H1 (cell line): ENCODE measurements at regions not wholly inside any gene's neighbourhood (a gene's known extent, or its start where the extent isn't known, plus 50 kb on each side); places are given as distances from the start of the nearest gene placed in this dataset.

ENCODE experiments used
- CTCF ChIA-PET: fragments of 300-600 bp; sonication (Branson Sonifier 250); formaldehyde crosslinking; loops from one replicate; lab custom pipeline; 2021; ENCODE audit not compliant: partially characterized antibody; lab: Charles Lee
- POLR2A ChIA-PET: fragments of 300-600 bp; sonication (Branson Sonifier 250); formaldehyde crosslinking; loops from one replicate; lab custom pipeline; 2021; ENCODE audit warnings: inconsistent platforms; ENCODE audit not compliant: partially characterized antibody; lab: Charles Lee
- DNase-seq, 2 experiments: peaks; one replicate each; pipeline versions ENCODE4 v3.0.0 to v3.0.0-alpha.2; 2010 to 2022; ENCODE audit warnings: low spot score in 2 of 2, low read depth in 1 of 2, mixed read lengths in 1 of 2
- FAIRE-seq: peaks from 2 replicates; lab custom pipeline; 2011; peaks lifted over from hg19 to GRCh38; lab: Jason Lieb, UNC
- H2AFZ ChIP-seq: 2 replicates; pipeline ENCODE4 v1.8.1; 2012; ENCODE audit warnings: low read length, inconsistent platforms
- H2AK5ac ChIP-seq: 2 replicates; pipeline ENCODE4 v1.6.1; 2013; ENCODE audit warnings: low read depth, low read length
- H2BK120ac ChIP-seq: replicated peaks from 2 replicates; pipeline ENCODE3; 2013; ENCODE audit warnings: low read depth, low read length, inconsistent platforms
- H2BK12ac ChIP-seq: 2 replicates; pipeline ENCODE4 v1.6.1; 2013; ENCODE audit warnings: low read depth, low read length
- H2BK15ac ChIP-seq: 2 replicates; pipeline ENCODE4 v1.6.1; 2013; ENCODE audit warnings: low read length
- H2BK20ac ChIP-seq: 2 replicates; pipeline ENCODE4 v1.6.1; 2013; ENCODE audit warnings: low read length
- H2BK5ac ChIP-seq: 2 replicates; pipeline ENCODE4 v1.6.1; 2013; ENCODE audit warnings: low read depth, low read length
- H3K14ac ChIP-seq: 2 replicates; pipeline ENCODE4 v1.6.1; 2013; ENCODE audit warnings: inconsistent platforms; ENCODE audit not compliant: insufficient read length
- H3K18ac ChIP-seq: 2 replicates; pipeline ENCODE4 v1.6.1; 2013; ENCODE audit warnings: low read length; ENCODE audit errors: extremely low read depth
- H3K23ac ChIP-seq: 2 replicates; pipeline ENCODE4 v1.6.1; 2013; ENCODE audit warnings: inconsistent platforms; ENCODE audit not compliant: insufficient read length
- H3K23me2 ChIP-seq: 2 replicates; pipeline ENCODE4 v1.6.1; 2013; ENCODE audit warnings: low read depth, low read length
- H3K27ac ChIP-seq: 2 replicates; pipeline ENCODE4 v1.6.1; 2011; ENCODE audit warnings: low read depth, low read length, inconsistent platforms
- H3K27me3 ChIP-seq, 4 experiments: replicated peaks in 1 of 4; 1 replicate in 1 of 4; 2 replicates in 3 of 4; pipeline versions ENCODE4 v1.6.1 to v1.8.1; 2011 to 2013; ENCODE audit warnings: low read length in 3 of 4, mild to moderate bottlenecking in 3 of 4, inconsistent platforms in 2 of 4, mixed read lengths in 2 of 4, moderate library complexity in 1 of 4; ENCODE audit not compliant: control insufficient read depth in 3 of 4, insufficient read depth in 3 of 4; ENCODE audit errors: extremely low read depth in 1 of 4
- H3K36me3 ChIP-seq, 4 experiments: 2 replicates each; pipeline versions ENCODE4 v1.6.1 to v1.8.1; 2011 to 2013; ENCODE audit warnings: mild to moderate bottlenecking in 4 of 4, low read length in 3 of 4, moderate library complexity in 2 of 4, control low read depth in 1 of 4, inconsistent platforms in 1 of 4; ENCODE audit not compliant: insufficient read depth in 4 of 4, control insufficient read depth in 2 of 4
- H3K4ac ChIP-seq: replicated peaks from 2 replicates; pipeline ENCODE3; 2013; ENCODE audit warnings: low read length, low read depth, mixed read lengths, inconsistent platforms; ENCODE audit not compliant: insufficient read length
- H3K4me1 ChIP-seq, 4 experiments: replicated peaks in 1 of 4; 1 replicate in 1 of 4; 2 replicates in 3 of 4; pipeline versions ENCODE4 v1.6.1 to v1.8.1; 2011 to 2013; ENCODE audit warnings: low read length in 3 of 4, inconsistent platforms in 2 of 4, mixed read lengths in 1 of 4; ENCODE audit not compliant: insufficient read depth in 4 of 4, control insufficient read depth in 3 of 4
- H3K4me2 ChIP-seq, 2 experiments: 2 replicates each; pipeline versions ENCODE4 v1.6.1 to v1.8.1; 2011 to 2013; ENCODE audit warnings: low read depth in 2 of 2, low read length in 2 of 2, control low read depth in 1 of 2, inconsistent platforms in 1 of 2, mild to moderate bottlenecking in 1 of 2; ENCODE audit not compliant: insufficient read depth in 1 of 2
- H3K4me3 ChIP-seq, 4 experiments: fragments of 200-600, 300-600 bp in 1 of 4; sonication (generic), shearing (Covaris generic), sonication (Bioruptor Twin) in 1 of 4; 2 replicates each; pipeline versions ENCODE4 v1.5.1 to v1.8.1; 2011 to 2016; ENCODE audit warnings: low read length in 4 of 4, low read depth in 3 of 4, control low read depth in 2 of 4, inconsistent platforms in 2 of 4, mild to moderate bottlenecking in 2 of 4, mixed read lengths in 1 of 4, moderate library complexity in 1 of 4; ENCODE audit not compliant: insufficient read depth in 2 of 4; ENCODE audit errors: extremely low read depth in 1 of 4
- H3K56ac ChIP-seq: replicated peaks from 2 replicates; pipeline ENCODE3; 2013; ENCODE audit warnings: low read depth, mild to moderate bottlenecking, mixed read lengths, low read length, inconsistent platforms; ENCODE audit not compliant: insufficient read length
- H3K79me1 ChIP-seq: 2 replicates; pipeline ENCODE4 v1.6.1; 2013; ENCODE audit warnings: low read depth, low read length, control low read depth
- H3K79me2 ChIP-seq, 2 experiments: 2 replicates each; pipeline versions ENCODE4 v1.6.1 to v1.8.1; 2012 to 2013; ENCODE audit warnings: low read length in 2 of 2, mild to moderate bottlenecking in 2 of 2, inconsistent platforms in 1 of 2; ENCODE audit not compliant: insufficient read depth in 2 of 2, control insufficient read depth in 1 of 2
- H3K9ac ChIP-seq, 4 experiments: replicated peaks in 1 of 4; 1 replicate in 1 of 4; 2 replicates in 3 of 4; pipeline versions ENCODE4 v1.6.1 to v1.8.1; 2011 to 2013; ENCODE audit warnings: low read depth in 3 of 4, low read length in 3 of 4, control low read depth in 2 of 4, mild to moderate bottlenecking in 2 of 4, moderate library complexity in 2 of 4, inconsistent platforms in 1 of 4; ENCODE audit errors: extremely low read depth in 1 of 4
- H3K9me3 ChIP-seq, 2 experiments: 2 replicates each; pipeline versions ENCODE4 v1.6.1 to v1.8.1; 2012 to 2013; ENCODE audit warnings: mild to moderate bottlenecking in 2 of 2, moderate library complexity in 2 of 2, control low read depth in 1 of 2, inconsistent platforms in 1 of 2, low read depth in 1 of 2, low read length in 1 of 2, mixed read lengths in 1 of 2; ENCODE audit not compliant: insufficient read depth in 2 of 2
- H4K20me1 ChIP-seq, 2 experiments: replicated peaks in 1 of 2; 2 replicates each; pipeline versions ENCODE3 to v1.8.1; 2011 to 2013; ENCODE audit warnings: inconsistent platforms in 2 of 2, low read length in 2 of 2, mild to moderate bottlenecking in 1 of 2; ENCODE audit not compliant: insufficient read depth in 2 of 2, control insufficient read depth in 1 of 2
- H4K5ac ChIP-seq: 2 replicates; pipeline ENCODE4 v1.6.1; 2013; ENCODE audit warnings: low read length, low read depth, mixed read lengths, inconsistent platforms; ENCODE audit not compliant: insufficient read length
- H4K8ac ChIP-seq: 2 replicates; pipeline ENCODE4 v1.8.0; 2013; ENCODE audit warnings: mild to moderate bottlenecking, moderate library complexity, low read length, inconsistent platforms; ENCODE audit not compliant: insufficient read depth; ENCODE audit errors: extremely low read depth
- H4K91ac ChIP-seq: replicated peaks from 2 replicates; pipeline ENCODE3; 2013; ENCODE audit warnings: low read length, mixed read lengths, inconsistent platforms; ENCODE audit not compliant: insufficient read length
- BCL11A ChIP-seq, 2 experiments: IDR thresholded peaks; one replicate each; pipeline ENCODE4 v1.6.1; 2011; ENCODE audit warnings: low read depth in 2 of 2, low read length in 2 of 2, mild to moderate bottlenecking in 2 of 2
- CHD1 ChIP-seq: IDR thresholded peaks from 2 replicates; pipeline ENCODE4 v1.6.1; 2012; ENCODE audit warnings: low read depth, low read length, improper control_type of control experiment
- CHD2 ChIP-seq: IDR thresholded peaks from 2 replicates; pipeline ENCODE4 v1.6.1; 2012; ENCODE audit warnings: low read length, improper control_type of control experiment
- CREB1 ChIP-seq: IDR thresholded peaks from 2 replicates; pipeline ENCODE4 v1.6.1; 2012; ENCODE audit warnings: inconsistent platforms
- EZH2 ChIP-seq: fragments of 200-600 bp; sonication (generic); IDR thresholded peaks from 2 replicates; pipeline ENCODE4 v1.7.1; 2012; ENCODE audit warnings: low read depth, mild to moderate bottlenecking, moderate library complexity, low read length, inconsistent platforms; ENCODE audit not compliant: severe bottlenecking
- HDAC2 ChIP-seq, 2 experiments: fragments of 300-600 bp in 1 of 2; sonication (generic) in 1 of 2; IDR thresholded peaks; 2 replicates each; pipeline ENCODE4 v1.6.1; 2011 to 2012; ENCODE audit warnings: low read depth in 2 of 2, low read length in 2 of 2, mild to moderate bottlenecking in 2 of 2, moderate library complexity in 2 of 2, borderline replicate concordance in 1 of 2, inconsistent platforms in 1 of 2
- KDM1A ChIP-seq: fragments of 200-600, 300-600 bp; sonication (generic); IDR thresholded peaks from 2 replicates; pipeline ENCODE4 v1.7.1; 2016; ENCODE audit warnings: mild to moderate bottlenecking, low read length, borderline replicate concordance
- KDM4A ChIP-seq: IDR thresholded peaks from one replicate; pipeline ENCODE4 v1.7.1; 2012; ENCODE audit warnings: low read depth, mild to moderate bottlenecking, moderate library complexity, low read length, inconsistent platforms; ENCODE audit not compliant: severe bottlenecking
- PHF8 ChIP-seq: fragments of 200-600 bp; sonication (generic); conservative IDR thresholded peaks from 2 replicates; pipeline ENCODE4 v1.7.1; 2012; ENCODE audit warnings: low read depth, mild to moderate bottlenecking, inconsistent platforms, low read length, moderate library complexity
- POLR2AphosphoS5 ChIP-seq: IDR thresholded peaks from 2 replicates; pipeline ENCODE4 v1.6.1; 2011; ENCODE audit warnings: low read depth, low read length
- RBBP5 ChIP-seq: IDR thresholded peaks from 2 replicates; pipeline ENCODE4 v1.7.1; 2012; ENCODE audit warnings: low read depth, mild to moderate bottlenecking, inconsistent platforms, low read length, moderate library complexity, borderline replicate concordance
- SP1 ChIP-seq: IDR thresholded peaks from 2 replicates; pipeline ENCODE4 v1.6.1; 2011; ENCODE audit warnings: low read depth, low read length
- TCF12 ChIP-seq: IDR thresholded peaks from 2 replicates; pipeline ENCODE4 v1.6.1; 2011; ENCODE audit warnings: low read depth, mild to moderate bottlenecking, low read length
- TEAD4 ChIP-seq: IDR thresholded peaks from 2 replicates; pipeline ENCODE4 v1.6.1; 2012; ENCODE audit warnings: low read depth, low read length, inconsistent platforms, mixed read lengths
- WGBS, 2 experiments: shearing (Covaris generic) in 1 of 2; methylation state at CpG; one replicate each; pipeline versions ENCODE4 v1.1.6 to v1.1.7; 2013 to 2015; ENCODE audit warnings: low lambda C conversion rate in 2 of 2, mixed read lengths in 2 of 2, inconsistent platforms in 1 of 2, low coverage in 1 of 2, missing lambda C conversion rate in 1 of 2; ENCODE audit not compliant: insufficient replicate concordance in 2 of 2, insufficient coverage in 1 of 2, insufficient read length in 1 of 2; ENCODE audit errors: extremely low coverage in 1 of 2, missing lambda C conversion rate in 1 of 2; 5-methylcytosine and 5-hydroxymethylcytosine counted together

GRCh38 chr4:120175272-120175671 lies 108.6 kb upstream of the MAD2L1 start:
- CTCF ChIA-PET = interaction anchor here (1.0 kb wide), 1 partner anchor 20 kb away, joined by 3 read pairs; no protein-coding TSS in a partner anchor
- 91% methylated on average over 2 of the region's 2 CpGs; no CpG with 5 or more reads in 1 of the 2 experiments for WGBS, 2 experiments
- no peak overlapping the region for H3K4me2 ChIP-seq
- TF ChIP-seq PHF8 = no peak
- no peak for TF ChIP-seq EZH2
- no peak for TF ChIP-seq SP1
- TF ChIP-seq HDAC2 (IDR thresholded peaks at IDR 0.05; ENCODE audit: borderline replicate concordance in 1 of 2, low read depth in 2 of 2, low read length in 2 of 2) = no peak
- no peak for TF ChIP-seq POLR2AphosphoS5
- TF ChIP-seq TCF12 = no peak
- no peak for TF ChIP-seq KDM4A
- TF ChIP-seq RBBP5 = no peak
- no peak for TF ChIP-seq CHD2
- TF ChIP-seq KDM1A = no peak
- TF ChIP-seq CREB1 = no peak
- no peak for TF ChIP-seq TEAD4
- no peak for TF ChIP-seq BCL11A (IDR thresholded peaks at IDR 0.05; ENCODE audit: low read depth in 2 of 2, low read length in 2 of 2)
- no peak for TF ChIP-seq CHD1

More at GRCh38 chr4:120175272-120175671, 108.6 kb upstream of the MAD2L1 start:
- no peak overlapping the region for H3K14ac ChIP-seq
- no peak overlapping the region for H3K9ac ChIP-seq
- H2AK5ac ChIP-seq = no peak overlapping the region
- no peak overlapping the region for H2AFZ ChIP-seq
- no peak for FAIRE-seq
- no peak overlapping the region for H3K18ac ChIP-seq
- H2BK5ac ChIP-seq = no peak overlapping the region
- no peaks in the 10 kb centered on the region for H3K79me1 ChIP-seq
- H3K4ac ChIP-seq = no peak overlapping the region
- no peak overlapping the region for H4K91ac ChIP-seq
- no peak for DNase-seq
- no peaks in the 10 kb centered on the region for H3K4me1 ChIP-seq
- no peaks in the 10 kb centered on the region for H3K23me2 ChIP-seq
- H2BK120ac ChIP-seq = no peak overlapping the region
- no peak overlapping the region for H3K27ac ChIP-seq
- H3K27me3 ChIP-seq = no peaks in the 10 kb centered on the region
- H3K4me3 ChIP-seq = no peak overlapping the region
- no peak overlapping the region for H2BK20ac ChIP-seq
- no peak overlapping the region for H2BK12ac ChIP-seq
- no peaks in the 10 kb centered on the region for H4K20me1 ChIP-seq
- H4K8ac ChIP-seq = no peak overlapping the region
- no peaks in the 10 kb centered on the region for H3K36me3 ChIP-seq
- POLR2A ChIA-PET = no interaction called here
- no peaks in the 10 kb centered on the region for H3K79me2 ChIP-seq
- H3K9me3 ChIP-seq = no peaks in the 10 kb centered on the region
- no peak overlapping the region for H2BK15ac ChIP-seq
- no peak overlapping the region for H3K56ac ChIP-seq
- H3K23ac ChIP-seq = no peak overlapping the region
- no peak overlapping the region for H4K5ac ChIP-seq
